Hematopoietic multipotent progenitor cell treated with erythropoietin and hydrocortisone succinate and interleukin-3 and kit ligand, for 8 days (in vitro differentiated cells): ENCODE measurements at regions not wholly inside any gene's neighbourhood (a gene's known extent, or its start where the extent isn't known, plus 50 kb on each side); places are given as distances from the start of the nearest gene placed in this dataset.
"Not testable (repeated sequence)": the region's sequence is repeated elsewhere in the genome, so short reads cannot be mapped to it uniquely, and the experiment has no call there.

ENCODE experiments used
- DNase-seq: peaks from one replicate; pipeline ENCODE4 v3.0.0-alpha.2; 2015

DNA sequence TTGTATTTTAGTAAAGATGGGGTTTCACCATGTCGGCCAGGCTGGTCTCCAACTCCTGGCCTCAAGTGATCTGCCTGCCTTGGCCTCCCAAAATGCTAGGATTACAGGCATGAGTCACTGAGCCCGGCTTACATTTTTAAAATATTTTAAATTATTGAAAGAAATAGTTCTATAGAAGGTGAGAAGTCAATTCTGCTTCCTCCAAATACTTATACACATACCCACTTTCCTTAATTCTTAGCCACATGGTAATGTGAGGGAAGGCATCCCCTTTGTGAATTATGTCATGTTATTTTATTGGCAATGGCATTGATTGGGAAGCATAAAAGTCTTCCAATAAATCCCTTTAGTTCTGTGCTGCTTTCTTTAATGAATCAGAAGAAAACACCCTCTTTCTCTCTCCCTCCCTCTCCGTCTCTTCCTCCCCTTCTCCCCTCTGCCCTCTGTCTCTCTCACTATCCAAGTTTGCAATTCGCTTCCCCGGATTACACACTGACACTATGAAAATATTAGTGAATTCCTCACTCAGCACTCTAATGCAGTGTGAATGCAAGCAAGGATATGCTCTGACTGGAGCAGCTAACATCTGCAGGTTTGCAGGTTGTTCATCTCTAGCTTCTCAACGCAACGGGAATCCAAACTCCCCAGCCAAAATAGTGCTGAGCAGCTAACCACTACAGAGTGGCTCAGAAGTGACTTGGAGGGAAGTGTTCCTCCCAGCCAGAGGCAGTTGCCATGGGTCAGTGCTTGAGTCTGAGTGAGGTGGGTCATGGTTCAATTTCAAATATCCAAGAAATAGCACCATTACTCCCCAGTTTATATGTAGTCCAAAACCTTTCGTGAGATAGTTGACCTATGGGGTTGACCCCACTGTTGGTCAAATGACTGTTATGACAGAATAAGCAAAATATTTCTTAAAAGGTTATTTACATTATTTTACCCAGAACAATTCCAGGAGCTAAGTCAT, 77.8 kb upstream of the CD55 start:
- DNase-seq: no peak

DNA sequence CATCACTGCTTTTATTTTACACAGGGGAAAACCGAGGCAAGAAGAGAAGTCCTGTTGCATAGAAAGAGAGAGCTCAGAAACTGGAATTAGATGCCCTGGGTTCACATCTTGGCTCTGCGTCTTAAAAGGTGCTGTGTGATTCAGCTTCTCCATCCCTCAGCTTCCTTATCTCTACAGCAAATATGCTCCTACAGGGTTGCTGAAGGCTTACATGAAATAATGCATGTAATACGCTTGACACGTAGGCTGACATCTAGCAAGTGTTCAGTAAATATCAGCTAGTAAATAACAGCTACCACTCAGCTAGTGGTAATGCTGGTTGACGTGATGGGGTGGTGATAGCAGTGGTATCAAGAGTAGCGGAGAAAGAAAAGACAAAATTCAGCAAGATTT, 77.1 kb upstream of the CD55 start:
- DNase-seq: no peak

DNA sequence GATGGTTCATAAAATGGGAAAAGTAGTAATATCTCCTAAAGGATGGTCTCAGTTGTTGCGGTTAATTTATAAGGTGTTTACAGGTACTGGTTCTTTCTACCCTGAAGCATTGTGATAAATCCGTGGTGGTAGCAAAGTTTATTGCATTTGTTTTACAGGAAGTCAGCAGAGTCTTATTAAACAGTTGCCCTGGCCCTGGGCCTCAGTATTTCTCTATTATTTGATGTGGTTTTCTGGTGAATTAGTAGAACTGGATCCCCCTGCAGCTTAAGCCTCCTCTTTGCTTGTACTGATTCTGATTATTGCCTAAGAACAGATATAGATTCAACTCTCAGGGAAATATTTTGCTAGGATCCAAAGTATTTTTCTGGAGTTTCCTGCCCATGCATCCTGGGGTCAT, 76.4 kb upstream of the CD55 start:
- no peak for DNase-seq

DNA sequence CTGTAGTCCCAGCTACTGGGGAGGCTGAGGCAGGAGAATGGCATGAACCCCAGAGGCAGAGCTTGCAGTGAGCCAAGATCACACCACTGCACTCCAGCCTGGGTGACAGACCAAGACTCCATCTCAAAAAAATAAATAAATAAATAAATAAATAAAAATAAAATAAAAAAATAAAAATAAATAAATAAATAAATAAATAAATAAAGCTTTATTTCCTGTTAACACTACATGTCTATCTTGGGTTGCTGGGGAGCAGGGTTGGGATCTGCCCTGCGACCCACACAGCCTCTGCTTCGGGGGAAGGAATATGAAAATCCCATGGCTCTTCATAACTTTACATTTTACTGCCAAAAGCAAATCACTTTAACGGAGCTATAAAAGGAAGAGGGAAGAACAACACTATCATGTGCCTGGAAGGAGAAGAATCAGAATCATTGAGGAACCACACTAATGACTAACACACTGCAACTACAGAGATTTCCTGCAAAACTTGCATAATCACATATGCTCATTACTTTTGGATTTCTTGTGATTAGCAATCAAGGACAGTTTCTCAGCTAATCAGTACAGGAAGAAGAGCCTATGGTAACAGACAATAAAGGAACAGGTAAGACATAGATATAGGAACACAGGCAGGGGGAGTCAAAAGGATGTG, 72.8 kb upstream of the CD55 start:
- no peak for DNase-seq

DNA sequence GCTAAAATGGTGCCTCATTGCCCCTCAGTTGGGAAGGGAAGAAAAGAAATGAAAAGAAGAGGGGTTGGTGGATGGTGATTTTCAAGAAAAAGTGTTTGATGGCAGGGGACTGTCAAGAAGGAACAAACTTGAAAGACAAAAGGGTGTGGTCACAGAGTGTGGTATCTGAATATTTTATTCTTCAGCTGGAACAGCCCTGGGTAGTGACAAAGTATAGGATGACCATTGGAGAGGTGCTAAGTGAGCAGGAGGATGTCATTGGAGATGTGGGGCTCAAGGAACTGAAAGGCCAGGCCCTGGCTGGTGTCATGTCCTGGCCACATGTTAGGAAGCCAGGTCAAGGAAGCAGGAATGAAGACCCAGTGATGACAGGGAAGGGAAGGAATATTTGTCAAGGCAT, 71.0 kb upstream of the CD55 start:
- no peak for DNase-seq

DNA sequence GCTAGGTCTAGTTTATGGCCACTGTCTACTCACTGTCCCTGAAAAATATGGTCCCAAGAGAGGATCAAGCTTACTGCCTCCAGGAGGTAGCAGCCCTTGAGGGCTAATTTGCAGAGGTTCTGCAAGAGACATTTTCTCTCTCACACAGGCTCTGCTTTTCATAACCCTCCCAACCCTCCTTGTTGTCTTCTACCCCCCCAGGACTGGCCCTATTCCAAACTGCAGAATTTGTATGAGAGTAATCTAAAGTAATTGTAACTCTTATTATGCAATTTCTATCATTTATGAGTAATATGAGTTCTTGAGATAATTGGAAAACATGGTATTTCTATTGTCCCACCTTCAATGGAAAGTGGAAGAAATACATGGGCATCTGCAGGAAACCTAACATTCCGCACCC, 70.4 kb upstream of the CD55 start:
- no peak for DNase-seq

DNA sequence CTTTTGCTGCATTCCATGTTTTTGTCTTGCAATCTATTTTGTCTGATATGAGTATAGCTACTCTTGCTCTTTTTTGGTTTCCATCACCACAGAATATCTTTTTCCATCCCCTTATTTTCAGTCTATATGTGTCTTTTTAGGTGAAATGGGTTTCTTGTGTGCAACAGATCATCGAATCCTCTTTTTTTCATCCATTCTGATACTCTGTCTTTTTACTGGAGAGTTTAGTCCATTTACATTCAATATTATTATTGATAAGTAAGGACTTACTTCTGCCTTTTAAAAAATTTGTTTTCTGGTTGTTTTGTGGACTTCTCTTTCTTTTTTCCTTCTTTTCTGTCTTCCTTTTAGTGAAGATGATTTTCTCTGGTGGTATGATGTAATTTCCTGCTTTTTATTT, 64.6 kb upstream of the CD55 start:
- no peak for DNase-seq

DNA sequence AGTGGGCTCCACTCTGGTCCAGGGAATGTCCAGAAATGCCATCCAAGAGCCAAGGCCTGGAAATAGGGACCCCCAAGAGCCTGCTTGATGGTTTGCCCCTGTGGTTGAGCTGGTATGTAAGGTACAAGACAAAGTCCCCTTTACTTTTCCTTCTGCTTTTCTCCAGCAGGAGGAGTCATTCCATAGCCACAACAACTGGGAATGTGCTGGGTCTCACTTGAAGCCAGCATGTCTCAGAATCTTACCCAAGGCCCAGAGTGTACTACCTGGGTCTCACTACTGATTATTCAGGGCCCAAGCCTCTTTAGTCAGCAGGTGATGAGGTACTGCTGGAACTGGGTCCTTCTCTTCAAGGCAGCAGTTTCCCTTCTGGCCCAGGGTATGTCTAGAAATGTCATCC, 62.1 kb upstream of the CD55 start:
- peak; percentile 36 for DNase-seq

DNA sequence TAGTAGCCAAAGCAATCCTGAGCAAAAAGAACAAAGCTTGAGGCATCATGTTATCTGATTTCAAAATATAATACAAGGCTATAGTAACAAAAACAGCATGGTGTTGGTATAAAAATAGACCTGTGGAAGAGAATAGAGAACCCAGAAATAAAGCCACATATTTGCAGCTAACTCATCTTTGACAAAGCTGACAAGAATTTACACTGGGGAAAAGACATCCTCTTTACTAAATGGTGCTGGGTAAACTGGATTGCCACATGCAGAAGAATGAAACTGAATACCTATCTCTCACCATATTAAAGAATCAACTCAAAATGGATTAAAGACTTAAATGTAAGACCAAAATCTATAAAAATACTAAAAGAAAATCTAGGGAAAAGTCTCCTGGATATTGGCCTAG, 59.5 kb upstream of the CD55 start:
- DNase-seq: no peak

DNA sequence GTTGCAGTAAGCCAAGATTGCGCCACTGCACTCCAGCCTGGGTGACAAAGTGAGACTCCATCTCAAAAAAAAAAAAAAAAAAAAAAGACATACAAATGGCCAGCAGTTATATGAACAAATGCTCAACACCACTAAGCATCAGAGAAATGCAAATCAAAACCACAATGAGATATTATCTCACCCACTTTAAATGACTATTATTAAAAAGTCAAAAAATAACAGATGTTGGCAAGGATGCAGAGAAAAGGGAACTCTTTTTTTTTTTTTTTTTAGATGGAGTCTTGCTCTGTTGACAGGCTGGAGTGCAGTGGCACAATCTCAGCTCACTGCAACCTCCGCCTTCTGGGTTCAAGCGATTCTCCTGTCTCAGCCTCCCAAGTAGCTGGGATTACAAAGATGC, 58.6 kb upstream of the CD55 start:
- not testable (repeated sequence) for DNase-seq

DNA sequence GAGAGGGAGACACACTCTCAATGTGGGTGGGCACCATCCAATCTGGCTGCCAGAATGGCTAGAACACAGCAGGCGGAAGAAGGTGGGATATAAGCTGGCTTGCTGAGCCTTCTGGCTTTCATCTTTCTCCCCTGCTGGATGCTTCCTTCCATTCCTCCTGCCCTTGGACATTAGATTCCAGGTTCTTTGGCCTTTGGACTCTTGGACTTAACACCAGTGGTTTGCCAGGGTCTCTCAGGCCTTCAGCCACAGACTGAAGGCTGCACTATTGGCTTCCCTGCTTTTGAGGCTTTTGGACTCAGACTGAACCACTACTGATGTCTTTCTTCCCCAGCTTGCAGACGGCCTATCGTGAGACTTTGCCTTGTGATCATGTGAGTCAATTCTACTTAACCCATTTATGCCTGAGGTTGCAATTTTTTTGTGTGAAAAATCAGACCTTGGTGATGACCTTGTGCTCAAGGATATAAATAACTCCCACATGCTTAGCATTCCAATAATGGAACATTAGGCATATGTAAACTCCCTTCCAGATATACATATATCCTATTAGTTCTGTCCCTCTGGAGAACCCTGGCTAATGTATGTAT, 56.7 kb upstream of the CD55 start:
- no peak for DNase-seq

DNA sequence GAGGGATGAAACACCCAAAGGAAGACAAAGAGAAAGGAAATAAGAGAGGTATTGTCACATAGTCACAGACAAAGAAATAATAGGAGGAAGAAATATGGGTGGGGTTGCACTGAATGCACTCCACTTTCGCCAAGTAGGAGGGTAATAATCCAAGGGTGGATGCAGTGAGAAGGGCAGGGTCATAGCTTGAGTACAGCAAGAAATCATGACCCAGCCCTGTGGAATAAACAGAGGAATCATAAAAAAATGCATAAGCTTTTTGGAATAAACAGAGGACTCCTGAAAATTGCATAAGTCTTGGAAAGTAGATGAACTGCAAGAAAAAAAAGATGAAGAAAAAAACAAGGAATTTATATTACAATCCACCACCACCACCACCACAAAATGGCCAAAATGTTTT, 53.1 kb upstream of the CD55 start:
- no peak for DNase-seq

DNA sequence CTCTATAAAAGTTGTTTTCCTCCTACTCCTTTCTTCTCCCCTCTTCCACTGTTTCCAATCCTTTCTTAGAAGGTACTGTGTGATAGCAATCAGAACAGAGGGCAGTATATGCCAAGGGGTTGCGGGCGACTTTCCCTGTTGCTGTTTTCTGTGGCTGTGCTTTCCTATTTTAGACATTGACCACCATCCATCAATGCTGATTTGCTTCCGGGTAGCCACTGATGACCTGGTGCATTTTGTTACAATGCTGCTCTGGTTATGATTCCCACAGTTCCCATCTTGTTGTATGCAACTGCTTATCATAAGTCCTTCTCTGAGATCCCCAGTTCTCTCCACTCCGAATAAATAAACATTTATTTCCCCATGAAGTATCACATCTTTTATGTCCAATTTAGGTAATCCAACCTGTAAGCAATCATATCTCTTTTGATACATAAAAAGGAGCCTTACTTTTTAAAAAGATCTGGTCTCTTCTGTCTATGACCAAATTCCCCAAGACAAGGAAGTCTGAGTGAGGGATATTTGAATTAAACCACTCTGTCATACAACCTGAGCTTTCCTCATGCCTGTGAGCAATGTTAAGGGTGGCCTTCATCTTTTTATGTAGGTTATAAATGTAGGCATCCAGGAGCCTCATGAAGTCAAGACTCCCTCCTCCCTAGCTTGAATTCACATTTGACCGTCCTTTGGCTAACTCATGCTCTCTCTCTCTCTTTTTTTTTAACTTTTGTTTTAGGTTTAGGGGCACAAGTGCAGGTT, 52.5 kb upstream of the CD55 start:
- DNase-seq: no peak
